ENCODE measurements at regions not wholly inside any gene's neighbourhood (a gene's known extent, or its start where the extent isn't known, plus 50 kb on each side); places are given as distances from the start of the nearest gene placed in this dataset.

- no peak for TF ChIP-seq CTCF (IDR thresholded peaks at IDR 0.05; ENCODE audit: unreplicated experiment)
- H3K27ac Mint-ChIP-seq (ENCODE audit: low read depth, unreplicated experiment), result no peak overlapping the region
- H3K4me3 Mint-ChIP-seq (ENCODE audit: unreplicated experiment), result no peak overlapping the region
- DNase-seq (ENCODE audit: unreplicated experiment), result no peak
- ChIA-PET POLR2A (interaction anchor here (0.6 kb wide), 1 partner anchor 1378 kb away, joined by 3 read pairs; no protein-coding TSS in a partner anchor), CTCF (interaction anchor here (0.6 to 1.0 kb wide), 4 partner anchors 10 to 126 kb away, joined by 3 to 4 read pairs (median 3); no protein-coding TSS in a partner anchor)
- intact Hi-C loops (cut with micrococcal nuclease), result no loop called here
- no TSS peak for BruUV-seq (replicated peaks)
- no peaks in the 10 kb centered on the region for H3K36me3 Mint-ChIP-seq (ENCODE audit: insufficient read depth, unreplicated experiment)
- H3K4me1 Mint-ChIP-seq (ENCODE audit: insufficient read depth, unreplicated experiment), result no peaks in the 10 kb centered on the region
- H3K9me3 Mint-ChIP-seq (ENCODE audit: unreplicated experiment), result peaks cover 15% of the 10 kb centered on the region
- no peaks in the 10 kb centered on the region for H3K27me3 Mint-ChIP-seq (ENCODE audit: insufficient read depth, unreplicated experiment)
These were observed 70.9 kb upstream of the COL1A2 start for GRCh38 chr7:94323844-94324243.

- Mint-ChIP-seq H3K27me3 (ENCODE audit: insufficient read depth, unreplicated experiment) (no peaks in the 10 kb centered on the region), H3K4me1 (ENCODE audit: insufficient read depth, unreplicated experiment) (no peaks in the 10 kb centered on the region), H3K4me3 (ENCODE audit: unreplicated experiment) (no peak overlapping the region), H3K36me3 (ENCODE audit: insufficient read depth, unreplicated experiment) (no peaks in the 10 kb centered on the region), H3K27ac (ENCODE audit: low read depth, unreplicated experiment) (no peak overlapping the region), H3K9me3 (ENCODE audit: unreplicated experiment) (peaks cover 9% of the 10 kb centered on the region)
- DNase-seq (ENCODE audit: unreplicated experiment), result no peak
- TF ChIP-seq CTCF (IDR thresholded peaks at IDR 0.05; ENCODE audit: unreplicated experiment), result no peak
- no TSS peak for BruUV-seq (replicated peaks)
- ChIA-PET CTCF (interaction anchor here (0.6 to 1.0 kb wide), 4 partner anchors 11 to 125 kb away, joined by 3 to 4 read pairs (median 3); no protein-coding TSS in a partner anchor), POLR2A (interaction anchor here (0.6 to 0.7 kb wide), 2 partner anchors 957 to 1379 kb away, joined by 3 read pairs; no protein-coding TSS in a partner anchor)
- intact Hi-C loops (cut with micrococcal nuclease), result no loop called here
These were observed 70.1 kb upstream of the COL1A2 start for GRCh38 chr7:94324380-94325121.

GRCh38 chr7:94325122-94325475, 69.6 kb upstream of the COL1A2 start:
- Mint-ChIP-seq H3K27me3 (ENCODE audit: insufficient read depth, unreplicated experiment) (no peaks in the 10 kb centered on the region), H3K9me3 (ENCODE audit: unreplicated experiment) (peaks cover 7% of the 10 kb centered on the region), H3K4me1 (ENCODE audit: insufficient read depth, unreplicated experiment) (no peaks in the 10 kb centered on the region), H3K27ac (ENCODE audit: low read depth, unreplicated experiment) (no peak overlapping the region), H3K36me3 (ENCODE audit: insufficient read depth, unreplicated experiment) (no peaks in the 10 kb centered on the region), H3K4me3 (ENCODE audit: unreplicated experiment) (no peak overlapping the region)
- DNase-seq (ENCODE audit: unreplicated experiment), result no peak
- POLR2A ChIA-PET, result no interaction called here
- CTCF ChIA-PET, result no interaction called here
- BruUV-seq (replicated peaks), result no TSS peak
- intact Hi-C loops (cut with micrococcal nuclease), result no loop called here
- TF ChIP-seq CTCF (IDR thresholded peaks at IDR 0.05; ENCODE audit: unreplicated experiment), result no peak

GRCh38 chr7:94330269-94331020, 64.2 kb upstream of the COL1A2 start:
- no peak overlapping the region for H3K27ac Mint-ChIP-seq (ENCODE audit: low read depth, unreplicated experiment)
- POLR2A ChIA-PET, result no interaction called here
- H3K9me3 Mint-ChIP-seq (ENCODE audit: unreplicated experiment), result no peaks in the 10 kb centered on the region
- H3K4me3 Mint-ChIP-seq (ENCODE audit: unreplicated experiment), result no peak overlapping the region
- TF ChIP-seq CTCF (IDR thresholded peaks at IDR 0.05; ENCODE audit: unreplicated experiment), result no peak
- intact Hi-C loops (cut with micrococcal nuclease), result no loop called here
- H3K4me1 Mint-ChIP-seq (ENCODE audit: insufficient read depth, unreplicated experiment), result peaks cover 7% of the 10 kb centered on the region
- no peaks in the 10 kb centered on the region for H3K27me3 Mint-ChIP-seq (ENCODE audit: insufficient read depth, unreplicated experiment)
- CTCF ChIA-PET, result no interaction called here
- no peaks in the 10 kb centered on the region for H3K36me3 Mint-ChIP-seq (ENCODE audit: insufficient read depth, unreplicated experiment)
- DNase-seq (ENCODE audit: unreplicated experiment), result no peak
- BruUV-seq (replicated peaks), result no TSS peak
